ENCODE measurements at regions not wholly inside any gene's neighbourhood (a gene's known extent, or its start where the extent isn't known, plus 50 kb on each side); places are given as distances from the start of the nearest gene placed in this dataset.
"Not testable (repeated sequence)": the region's sequence is repeated elsewhere in the genome, so short reads cannot be mapped to it uniquely, and the experiment has no call there.

DNA sequence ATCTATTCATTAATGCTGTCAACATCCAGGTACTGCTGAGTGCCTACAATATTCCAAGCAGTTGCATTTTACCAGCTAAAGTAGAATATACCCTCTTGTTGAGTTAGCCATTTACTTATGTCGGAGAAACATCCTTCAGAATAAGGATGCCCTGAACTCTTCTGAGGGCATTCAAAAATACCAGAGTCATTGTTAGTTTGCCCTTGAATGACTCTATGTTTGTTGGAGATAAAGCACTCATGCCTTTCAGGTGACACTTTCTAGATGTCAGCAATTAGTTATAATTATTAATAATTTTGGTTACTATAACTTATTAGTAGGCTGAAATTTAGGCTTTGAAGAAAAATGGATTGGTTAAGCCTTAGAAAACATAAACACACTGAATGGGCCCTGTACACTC, 286.2 kb upstream of the STXBP5 start:
- Histone ChIP-seq H3K27me3 (ENCODE audit: control insufficient read depth, insufficient read depth, low read length) (no peaks in the 10 kb centered on the region), H3K4me3 (ENCODE audit: low read depth, low read length) (no peak overlapping the region), H3K36me3 (ENCODE audit: control insufficient read depth, insufficient read depth, low read length) (no peaks in the 10 kb centered on the region), H3K9ac (ENCODE audit: low read length) (no peak overlapping the region), H3K9me3 (ENCODE audit: control insufficient read depth, insufficient read depth, low read depth, low read length) (no peaks in the 10 kb centered on the region), H3K27ac (ENCODE audit: low read depth, low read length) (no peak overlapping the region), H3K4me1 (ENCODE audit: control insufficient read depth, insufficient read depth, low read length) (peaks cover 19% of the 10 kb centered on the region)

DNA sequence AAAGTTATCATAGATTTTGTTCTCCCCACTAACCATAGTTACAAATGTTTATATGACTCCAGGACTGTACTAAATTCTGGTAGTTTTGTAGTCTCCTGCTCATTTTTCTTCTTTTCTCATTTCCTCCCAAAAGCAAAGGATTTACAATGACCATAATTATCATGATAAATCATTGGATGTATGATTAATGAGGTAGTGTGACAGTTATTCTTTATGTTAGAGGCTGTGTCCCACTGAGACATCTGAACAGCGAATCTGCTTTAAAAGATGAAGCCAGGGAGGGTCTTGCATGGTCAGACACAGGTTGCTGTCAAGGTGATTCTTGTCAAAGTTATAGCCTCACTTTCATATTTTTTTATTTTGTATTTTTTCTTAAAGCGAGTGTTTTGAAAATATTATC, 285.2 kb upstream of the STXBP5 start:
- no peak overlapping the region for H3K4me3 ChIP-seq (ENCODE audit: low read depth, low read length)
- H3K9ac ChIP-seq (ENCODE audit: low read length), result no peak overlapping the region
- no peaks in the 10 kb centered on the region for H3K9me3 ChIP-seq (ENCODE audit: control insufficient read depth, insufficient read depth, low read depth, low read length)
- H3K27ac ChIP-seq (ENCODE audit: low read depth, low read length), result no peak overlapping the region
- no peaks in the 10 kb centered on the region for H3K36me3 ChIP-seq (ENCODE audit: control insufficient read depth, insufficient read depth, low read length)
- no peaks in the 10 kb centered on the region for H3K27me3 ChIP-seq (ENCODE audit: control insufficient read depth, insufficient read depth, low read length)
- H3K4me1 ChIP-seq (ENCODE audit: control insufficient read depth, insufficient read depth, low read length), result peaks cover 9% of the 10 kb centered on the region

DNA sequence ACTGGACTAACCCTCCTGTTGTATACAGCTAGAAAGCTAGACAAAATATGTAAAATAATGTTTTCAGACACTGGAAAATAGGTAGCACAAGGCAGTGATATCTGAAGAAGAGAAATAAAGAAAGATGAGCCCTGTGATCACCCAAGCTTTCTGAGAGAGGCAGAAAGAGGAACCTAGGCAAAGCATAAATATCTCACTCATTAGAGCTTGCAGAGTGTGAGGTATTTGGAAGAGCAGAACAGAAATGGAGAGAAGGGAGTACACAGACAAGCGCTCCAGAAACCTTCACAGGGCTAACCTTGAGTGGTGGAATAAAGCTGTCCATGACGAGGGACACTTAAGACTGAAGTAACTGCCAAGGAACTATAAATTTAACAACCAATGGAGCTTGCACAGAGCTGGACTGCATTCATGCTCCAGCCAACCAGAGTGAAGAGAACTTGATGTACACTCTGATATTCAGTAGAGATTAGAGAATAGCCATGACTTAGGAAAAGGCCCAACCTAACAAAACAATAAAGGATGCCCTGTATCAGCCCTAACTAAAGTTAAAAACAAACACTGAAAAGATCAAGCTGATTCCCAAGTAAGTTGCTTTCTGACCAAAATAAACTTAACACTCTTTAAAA, 280.9 kb upstream of the STXBP5 start:
- Histone ChIP-seq H3K27ac (ENCODE audit: low read depth, low read length) (no peak overlapping the region), H3K4me1 (ENCODE audit: control insufficient read depth, insufficient read depth, low read length) (no peaks in the 10 kb centered on the region), H3K36me3 (ENCODE audit: control insufficient read depth, insufficient read depth, low read length) (no peaks in the 10 kb centered on the region), H3K9me3 (ENCODE audit: control insufficient read depth, insufficient read depth, low read depth, low read length) (no peaks in the 10 kb centered on the region), H3K9ac (ENCODE audit: low read length) (no peak overlapping the region), H3K27me3 (ENCODE audit: control insufficient read depth, insufficient read depth, low read length) (no peaks in the 10 kb centered on the region), H3K4me3 (ENCODE audit: low read depth, low read length) (no peak overlapping the region)

DNA sequence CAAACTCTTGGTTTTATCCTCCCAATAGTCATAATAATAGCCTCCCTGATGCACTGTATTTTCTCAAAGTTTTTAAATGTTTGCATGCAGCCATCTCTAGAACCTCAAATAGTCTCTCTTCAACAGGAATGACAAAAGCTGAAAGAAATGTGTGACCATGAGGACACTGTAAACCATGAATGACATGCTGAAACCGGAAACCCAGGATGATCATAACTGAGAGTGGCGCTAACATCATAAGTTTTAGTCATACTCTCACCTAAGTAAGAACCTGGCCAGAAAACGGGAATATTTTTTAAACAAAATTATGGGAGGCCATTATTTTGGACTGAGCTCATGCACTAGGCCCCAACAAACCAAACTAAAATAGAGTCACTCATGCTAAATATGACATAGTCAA, 278.4 kb upstream of the STXBP5 start:
- H3K9ac ChIP-seq (ENCODE audit: low read length), result no peak overlapping the region
- no peaks in the 10 kb centered on the region for H3K27me3 ChIP-seq (ENCODE audit: control insufficient read depth, insufficient read depth, low read length)
- peaks cover 11% of the 10 kb centered on the region; the same call in 1 of the 2 replicates for H3K9me3 ChIP-seq (ENCODE audit: control insufficient read depth, insufficient read depth, low read depth, low read length)
- no peaks in the 10 kb centered on the region for H3K4me1 ChIP-seq (ENCODE audit: control insufficient read depth, insufficient read depth, low read length)
- no peak overlapping the region for H3K27ac ChIP-seq (ENCODE audit: low read depth, low read length)
- no peaks in the 10 kb centered on the region for H3K36me3 ChIP-seq (ENCODE audit: control insufficient read depth, insufficient read depth, low read length)
- H3K4me3 ChIP-seq (ENCODE audit: low read depth, low read length), result no peak overlapping the region

DNA sequence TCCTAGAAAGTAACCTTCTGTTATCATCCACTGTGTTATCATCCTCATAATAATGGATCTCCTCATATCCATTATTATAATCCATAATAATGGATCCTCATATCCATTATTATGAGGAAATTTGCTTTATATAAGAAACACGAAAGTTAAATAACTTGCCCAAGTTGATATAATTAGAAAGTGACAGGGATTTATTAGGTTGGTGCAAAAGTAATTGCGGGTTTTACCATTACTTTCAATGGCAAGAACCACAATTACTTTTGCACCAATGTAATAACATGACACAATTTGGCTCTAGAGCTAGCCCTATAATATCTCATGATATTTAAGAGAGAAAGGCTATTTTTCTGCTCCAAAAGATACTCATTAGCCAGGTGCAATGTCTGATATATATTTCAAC, 275.7 kb upstream of the STXBP5 start:
- no peak overlapping the region for H3K4me3 ChIP-seq (ENCODE audit: low read depth, low read length)
- peaks cover 12% of the 10 kb centered on the region; the same call in 1 of the 2 replicates for H3K9me3 ChIP-seq (ENCODE audit: control insufficient read depth, insufficient read depth, low read depth, low read length)
- no peaks in the 10 kb centered on the region for H3K36me3 ChIP-seq (ENCODE audit: control insufficient read depth, insufficient read depth, low read length)
- no peak overlapping the region for H3K9ac ChIP-seq (ENCODE audit: low read length)
- H3K4me1 ChIP-seq (ENCODE audit: control insufficient read depth, insufficient read depth, low read length), result no peaks in the 10 kb centered on the region
- no peak overlapping the region for H3K27ac ChIP-seq (ENCODE audit: low read depth, low read length)
- H3K27me3 ChIP-seq (ENCODE audit: control insufficient read depth, insufficient read depth, low read length), result no peaks in the 10 kb centered on the region

DNA sequence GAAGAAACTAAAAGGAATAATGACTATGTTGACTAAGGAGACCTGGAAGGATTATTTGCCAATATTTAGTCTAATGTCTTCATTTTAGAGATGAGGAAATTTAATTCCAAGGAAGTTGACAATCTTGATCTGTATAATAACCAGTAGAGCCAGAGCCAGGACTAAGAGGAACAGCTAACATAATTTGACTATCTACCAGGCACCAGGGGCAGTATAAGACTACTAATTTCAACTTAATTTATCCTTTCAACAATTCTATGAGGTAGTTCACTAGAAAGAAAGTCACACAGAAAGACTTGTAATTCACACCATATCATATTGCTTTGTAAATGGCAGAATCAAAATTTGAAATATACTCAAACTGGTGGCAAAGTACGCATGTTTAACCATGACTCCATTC, 273.0 kb upstream of the STXBP5 start:
- Histone ChIP-seq H3K9ac (ENCODE audit: low read length) (no peak overlapping the region), H3K36me3 (ENCODE audit: control insufficient read depth, insufficient read depth, low read length) (no peaks in the 10 kb centered on the region)

DNA sequence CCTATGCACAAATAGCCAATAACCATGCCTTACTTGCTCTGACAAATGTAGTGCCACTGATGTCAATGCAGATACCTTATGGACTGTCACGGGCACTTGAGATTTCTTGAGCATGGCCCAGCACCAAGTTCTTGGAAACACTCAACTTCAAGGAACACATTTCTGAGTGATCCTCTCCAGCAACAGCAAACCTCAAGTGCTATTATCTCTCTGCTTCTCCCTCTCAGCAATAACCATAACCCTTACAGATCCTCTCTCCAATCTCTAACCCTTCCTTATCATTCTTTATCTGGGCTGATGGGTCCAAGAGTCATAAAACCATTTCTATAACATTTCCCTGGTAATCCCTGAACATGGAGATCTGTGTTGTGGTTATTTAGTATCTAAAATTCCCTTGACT, 266.9 kb upstream of the STXBP5 start:
- Histone ChIP-seq H3K4me1 (ENCODE audit: control insufficient read depth, insufficient read depth, low read length) (no peaks in the 10 kb centered on the region), H3K9me3 (ENCODE audit: control insufficient read depth, insufficient read depth, low read depth, low read length) (no peaks in the 10 kb centered on the region), H3K36me3 (ENCODE audit: control insufficient read depth, insufficient read depth, low read length) (no peaks in the 10 kb centered on the region), H3K9ac (ENCODE audit: low read length) (no peak overlapping the region), H3K27ac (ENCODE audit: low read depth, low read length) (no peak overlapping the region), H3K27me3 (ENCODE audit: control insufficient read depth, insufficient read depth, low read length) (no peaks in the 10 kb centered on the region), H3K4me3 (ENCODE audit: low read depth, low read length) (no peak overlapping the region)

More for the DNA sequence above, 273.0 kb upstream of the STXBP5 start:
- Histone ChIP-seq H3K27ac (ENCODE audit: low read depth, low read length) (no peak overlapping the region), H3K27me3 (ENCODE audit: control insufficient read depth, insufficient read depth, low read length) (no peaks in the 10 kb centered on the region), H3K4me1 (ENCODE audit: control insufficient read depth, insufficient read depth, low read length) (no peaks in the 10 kb centered on the region), H3K4me3 (ENCODE audit: low read depth, low read length) (no peak overlapping the region), H3K9me3 (ENCODE audit: control insufficient read depth, insufficient read depth, low read depth, low read length) (peaks cover 12% of the 10 kb centered on the region; the same call in 1 of the 2 replicates)

DNA sequence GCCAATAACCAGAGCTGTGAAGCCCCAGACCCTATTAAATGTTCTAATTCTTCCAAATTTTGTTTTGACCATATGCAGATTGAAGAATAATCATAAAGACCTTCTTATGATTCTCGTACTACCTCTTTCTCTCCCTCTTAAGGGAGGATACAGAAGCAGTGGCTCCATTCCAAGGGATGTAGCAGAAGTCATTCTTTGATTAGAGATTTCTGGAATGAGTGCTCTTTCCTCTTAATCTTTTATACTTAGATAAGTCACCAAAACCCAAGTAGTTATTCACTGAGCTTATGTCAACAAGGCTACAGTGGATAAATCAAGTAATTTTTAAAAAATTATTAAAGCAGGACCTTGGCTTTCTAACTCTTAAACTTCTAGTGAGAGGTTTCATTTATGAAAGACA, 266.0 kb upstream of the STXBP5 start:
- H3K9ac ChIP-seq (ENCODE audit: low read length), result no peak overlapping the region
- H3K4me1 ChIP-seq (ENCODE audit: control insufficient read depth, insufficient read depth, low read length), result no peaks in the 10 kb centered on the region
- no peaks in the 10 kb centered on the region for H3K36me3 ChIP-seq (ENCODE audit: control insufficient read depth, insufficient read depth, low read length)
- H3K27me3 ChIP-seq (ENCODE audit: control insufficient read depth, insufficient read depth, low read length), result no peaks in the 10 kb centered on the region
- peaks cover 7% of the 10 kb centered on the region; the same call in 1 of the 2 replicates for H3K9me3 ChIP-seq (ENCODE audit: control insufficient read depth, insufficient read depth, low read depth, low read length)
- H3K4me3 ChIP-seq (ENCODE audit: low read depth, low read length), result no peak overlapping the region
- H3K27ac ChIP-seq (ENCODE audit: low read depth, low read length), result no peak overlapping the region

DNA sequence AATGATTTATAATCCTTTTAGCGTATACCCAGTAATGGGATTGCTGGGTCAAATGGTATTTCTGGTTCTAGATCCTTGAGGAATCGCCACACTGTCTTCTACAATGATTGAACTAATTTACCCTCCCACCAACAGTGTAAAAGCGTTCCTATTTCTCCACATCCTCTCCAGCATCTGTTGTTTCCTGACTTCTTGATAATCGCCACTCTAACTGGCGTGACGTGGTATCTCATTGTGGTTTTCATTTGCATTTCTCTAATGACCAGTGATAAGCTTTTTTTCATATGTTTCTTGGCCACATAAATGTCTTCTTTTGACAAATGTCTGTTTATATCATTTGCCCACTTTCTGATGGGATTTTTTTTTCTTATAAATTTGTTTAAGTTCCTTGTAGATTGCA, 264.8 kb upstream of the STXBP5 start:
- H3K36me3 ChIP-seq (ENCODE audit: control insufficient read depth, insufficient read depth, low read length); H3K27me3 ChIP-seq (ENCODE audit: control insufficient read depth, insufficient read depth, low read length); H3K9ac ChIP-seq (ENCODE audit: low read length); H3K27ac ChIP-seq (ENCODE audit: low read depth, low read length); H3K4me3 ChIP-seq (ENCODE audit: low read depth, low read length); H3K4me1 ChIP-seq (ENCODE audit: control insufficient read depth, insufficient read depth, low read length): not testable (repeated sequence)
- H3K9me3 ChIP-seq (ENCODE audit: control insufficient read depth, insufficient read depth, low read depth, low read length), result peaks cover 14% of the 10 kb centered on the region

DNA sequence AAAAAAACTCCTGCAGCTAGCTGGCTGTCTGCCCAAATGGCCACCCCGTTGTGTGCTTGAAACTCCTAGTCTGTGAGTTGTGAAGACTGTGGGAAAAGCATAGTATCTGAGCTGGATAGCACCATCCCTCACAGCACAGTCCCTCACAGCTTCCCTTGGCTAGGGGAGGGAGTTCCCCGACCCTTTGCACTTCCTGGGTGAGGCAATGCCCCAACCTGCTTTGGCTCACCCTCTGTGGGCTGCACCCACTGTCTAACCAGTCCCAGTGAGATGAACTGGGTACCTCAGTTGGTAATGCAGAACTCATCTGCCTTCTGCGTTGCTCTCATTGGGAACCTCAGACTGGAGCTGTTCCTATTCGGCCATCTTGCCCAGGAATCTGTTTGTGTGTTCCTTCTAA, 260.6 kb upstream of the STXBP5 start:
- Histone ChIP-seq H3K36me3 (ENCODE audit: control insufficient read depth, insufficient read depth, low read length) (no peaks in the 10 kb centered on the region), H3K9me3 (ENCODE audit: control insufficient read depth, insufficient read depth, low read depth, low read length) (peaks cover 14% of the 10 kb centered on the region), H3K27me3 (ENCODE audit: control insufficient read depth, insufficient read depth, low read length) (no peaks in the 10 kb centered on the region), H3K9ac (ENCODE audit: low read length) (no peak overlapping the region), H3K4me3 (ENCODE audit: low read depth, low read length) (no peak overlapping the region), H3K27ac (ENCODE audit: low read depth, low read length) (no peak overlapping the region), H3K4me1 (ENCODE audit: control insufficient read depth, insufficient read depth, low read length) (no peaks in the 10 kb centered on the region)

DNA sequence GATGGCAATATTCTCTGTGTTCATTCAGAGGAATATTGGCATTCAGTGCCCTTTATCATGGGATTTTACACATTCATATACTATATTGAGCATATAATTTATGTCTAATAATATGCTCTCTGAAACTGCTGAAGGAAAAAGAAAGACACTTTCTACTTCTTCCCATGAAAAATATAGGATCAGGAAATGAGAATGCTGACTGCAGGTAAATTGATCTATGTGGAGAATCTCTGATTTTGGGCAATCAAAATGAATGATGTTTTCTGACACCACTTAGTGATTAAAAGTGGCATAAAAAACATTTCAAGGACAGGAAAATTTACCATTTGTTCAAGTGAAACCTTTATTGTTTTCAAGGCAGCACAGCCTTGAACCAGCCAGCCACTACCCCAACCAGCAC, 260.1 kb upstream of the STXBP5 start:
- H3K4me1 ChIP-seq (ENCODE audit: control insufficient read depth, insufficient read depth, low read length), result no peaks in the 10 kb centered on the region
- peaks cover 14% of the 10 kb centered on the region for H3K9me3 ChIP-seq (ENCODE audit: control insufficient read depth, insufficient read depth, low read depth, low read length)
- no peaks in the 10 kb centered on the region for H3K27me3 ChIP-seq (ENCODE audit: control insufficient read depth, insufficient read depth, low read length)
- H3K9ac ChIP-seq (ENCODE audit: low read length), result no peak overlapping the region
- H3K4me3 ChIP-seq (ENCODE audit: low read depth, low read length), result no peak overlapping the region
- no peak overlapping the region for H3K27ac ChIP-seq (ENCODE audit: low read depth, low read length)
- H3K36me3 ChIP-seq (ENCODE audit: control insufficient read depth, insufficient read depth, low read length), result no peaks in the 10 kb centered on the region

DNA sequence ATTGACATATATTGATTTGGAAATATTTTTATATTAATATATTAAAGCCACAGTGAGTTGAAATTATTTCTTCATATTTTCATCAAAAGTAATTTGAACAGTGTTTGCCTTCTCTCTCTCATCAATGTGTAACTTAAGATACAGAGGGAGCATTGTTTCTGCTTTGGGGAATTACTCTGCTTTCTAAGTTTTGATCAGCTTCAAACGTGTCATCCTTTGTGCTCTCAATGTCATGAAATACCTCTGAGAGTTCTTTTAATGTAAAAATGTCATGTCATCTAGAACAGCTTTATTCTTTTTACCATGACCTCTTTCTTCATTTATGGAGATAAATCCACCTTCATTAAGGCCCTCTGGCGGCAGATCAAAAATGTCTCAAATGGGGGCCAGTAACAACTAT, 259.4 kb upstream of the STXBP5 start:
- Histone ChIP-seq H3K27ac (ENCODE audit: low read depth, low read length) (no peak overlapping the region), H3K36me3 (ENCODE audit: control insufficient read depth, insufficient read depth, low read length) (no peaks in the 10 kb centered on the region), H3K4me3 (ENCODE audit: low read depth, low read length) (no peak overlapping the region), H3K9me3 (ENCODE audit: control insufficient read depth, insufficient read depth, low read depth, low read length) (peaks cover 14% of the 10 kb centered on the region), H3K27me3 (ENCODE audit: control insufficient read depth, insufficient read depth, low read length) (no peaks in the 10 kb centered on the region), H3K4me1 (ENCODE audit: control insufficient read depth, insufficient read depth, low read length) (no peaks in the 10 kb centered on the region), H3K9ac (ENCODE audit: low read length) (no peak overlapping the region)

Data from HUES6 (cell line).